ENCODE measurements at regions not wholly inside any gene's neighbourhood (a gene's known extent, or its start where the extent isn't known, plus 50 kb on each side); places are given as distances from the start of the nearest gene placed in this dataset.

DNA sequence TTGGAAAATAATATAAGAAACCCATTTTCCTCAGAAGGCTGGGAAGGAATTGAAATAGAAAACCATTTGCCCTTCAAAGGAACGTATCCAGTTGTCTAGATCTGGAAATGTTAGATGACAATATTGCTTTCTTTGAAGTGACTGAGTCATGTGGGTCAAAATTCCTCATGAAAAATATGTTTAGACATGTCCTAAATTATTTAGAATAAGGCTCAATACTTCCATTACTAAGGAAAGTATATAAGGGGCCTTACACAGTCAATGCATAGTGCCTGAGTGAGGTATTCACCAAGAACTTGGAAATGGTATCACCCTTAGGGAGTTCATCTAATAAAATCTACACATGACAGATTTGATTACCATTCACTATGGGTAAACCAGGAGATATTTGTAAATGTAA, 619.8 kb upstream of the KCNMB2 start:
- no peak overlapping the region for H3K4me3 ChIP-seq (ENCODE audit: low read length)
- no peak for TF ChIP-seq ZNF274 (IDR thresholded peaks at IDR 0.05; ENCODE audit: low read depth, low read length)

DNA sequence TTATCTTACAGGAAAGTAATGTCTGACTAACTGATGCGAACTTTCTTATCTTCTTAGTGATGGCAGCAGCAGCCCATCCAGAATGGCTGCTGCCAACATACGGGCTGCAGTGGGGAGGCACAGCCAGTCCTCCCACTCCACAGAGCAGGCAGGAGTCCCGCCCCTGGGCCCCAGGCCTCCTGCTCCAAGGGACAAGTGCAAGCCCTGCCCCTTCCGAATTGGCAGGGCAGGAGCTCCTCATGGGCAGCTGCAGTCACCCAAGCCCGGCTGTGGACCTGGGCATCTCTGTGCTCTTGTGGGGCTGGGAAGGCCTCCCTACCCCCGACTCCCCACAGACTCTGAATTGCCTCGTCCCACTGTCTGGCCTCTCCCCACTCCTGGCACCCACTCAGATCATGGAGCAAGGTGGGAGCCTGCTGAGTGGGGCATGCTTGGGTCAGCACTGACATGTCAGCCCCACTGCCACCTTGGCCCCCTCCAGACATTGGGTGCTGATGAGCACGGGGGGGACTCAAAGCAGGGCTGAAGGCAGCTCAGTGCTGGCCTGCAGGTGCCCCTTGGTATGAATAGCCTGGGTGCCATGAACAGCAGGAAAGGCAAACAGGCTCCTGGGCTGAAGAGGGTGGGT, 618.9 kb upstream of the KCNMB2 start:
- no peak overlapping the region for H3K4me3 ChIP-seq (ENCODE audit: low read length)
- TF ChIP-seq ZNF274 (IDR thresholded peaks at IDR 0.05; ENCODE audit: low read depth, low read length): no peak

DNA sequence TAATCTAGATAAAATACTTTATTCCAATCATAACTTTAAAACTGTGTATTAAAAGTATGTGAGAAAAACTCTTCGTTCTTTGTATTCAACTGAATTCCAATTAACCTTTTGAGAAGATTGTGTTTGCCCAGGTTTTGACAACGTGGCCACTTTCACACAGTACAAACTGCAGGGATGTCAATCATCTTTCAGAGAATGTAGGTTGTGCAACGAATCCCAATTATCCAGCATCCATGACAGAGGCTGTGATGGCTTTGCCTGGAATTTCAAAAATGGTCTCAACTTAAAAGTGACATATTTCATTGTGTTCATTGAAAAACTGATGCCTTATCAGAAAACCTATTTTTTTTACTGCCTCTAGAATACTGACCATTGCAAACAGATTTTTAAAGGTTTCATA, 615.1 kb upstream of the KCNMB2 start:
- H3K4me3 ChIP-seq (ENCODE audit: low read length): no peak overlapping the region
- TF ChIP-seq ZNF274 (IDR thresholded peaks at IDR 0.05; ENCODE audit: low read depth, low read length): no peak

DNA sequence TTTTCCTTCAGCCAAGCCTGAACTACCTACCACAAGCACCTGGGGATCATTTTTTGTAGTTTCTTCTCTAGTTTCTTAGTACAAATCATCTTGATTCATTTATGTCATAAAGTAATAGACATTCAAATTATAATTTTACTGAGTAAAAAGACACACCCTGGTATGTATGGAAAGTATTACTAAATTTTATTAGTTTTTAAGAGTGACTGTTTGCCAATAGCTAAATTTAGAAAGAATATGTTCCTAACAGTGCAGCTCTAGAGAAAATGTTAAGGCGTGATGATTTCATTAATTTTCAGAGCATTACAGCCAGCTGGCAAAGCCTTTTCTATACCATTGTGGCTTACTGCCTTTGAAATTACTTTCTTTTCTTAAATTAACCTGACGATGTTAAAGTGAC, 612.0 kb upstream of the KCNMB2 start:
- no peak overlapping the region for H3K4me3 ChIP-seq (ENCODE audit: low read length)
- TF ChIP-seq ZNF274 (IDR thresholded peaks at IDR 0.05; ENCODE audit: low read depth, low read length): no peak

DNA sequence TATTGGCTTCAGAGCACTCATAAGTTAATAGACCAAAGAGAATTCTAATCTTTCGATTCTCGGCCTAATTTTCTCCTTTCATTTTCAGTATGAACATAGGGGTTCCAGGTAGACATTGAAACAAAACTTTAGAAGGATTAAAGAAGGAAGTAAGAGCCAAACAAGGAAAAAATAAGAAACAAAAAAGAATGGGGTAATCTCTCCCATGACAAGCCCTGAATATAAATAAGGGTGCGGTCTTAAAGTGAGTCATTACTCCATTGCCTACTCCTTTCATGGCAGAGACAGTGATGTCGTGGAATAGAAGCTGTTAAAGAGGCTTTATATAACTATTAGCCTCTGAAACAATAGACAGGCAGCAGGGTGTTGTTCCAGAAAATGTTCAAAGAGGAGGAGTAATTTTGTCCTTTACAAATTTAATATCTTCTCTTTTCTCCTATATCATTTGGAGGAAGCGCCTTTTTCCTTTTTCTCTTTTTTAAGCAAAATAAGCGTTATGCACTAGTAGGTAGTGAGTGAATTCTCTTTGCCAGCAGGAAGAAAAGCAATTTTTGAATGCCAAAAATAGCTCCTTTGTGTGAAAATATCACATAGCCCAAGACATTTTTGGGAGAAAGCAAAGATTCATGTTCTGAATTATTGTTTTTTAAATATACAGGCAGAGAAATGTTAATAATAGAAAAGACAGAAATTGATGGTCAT, 607.9 kb upstream of the KCNMB2 start:
- TF ChIP-seq ZNF274 (IDR thresholded peaks at IDR 0.05; ENCODE audit: low read depth, low read length): no peak
- H3K4me3 ChIP-seq (ENCODE audit: low read length): no peak overlapping the region

DNA sequence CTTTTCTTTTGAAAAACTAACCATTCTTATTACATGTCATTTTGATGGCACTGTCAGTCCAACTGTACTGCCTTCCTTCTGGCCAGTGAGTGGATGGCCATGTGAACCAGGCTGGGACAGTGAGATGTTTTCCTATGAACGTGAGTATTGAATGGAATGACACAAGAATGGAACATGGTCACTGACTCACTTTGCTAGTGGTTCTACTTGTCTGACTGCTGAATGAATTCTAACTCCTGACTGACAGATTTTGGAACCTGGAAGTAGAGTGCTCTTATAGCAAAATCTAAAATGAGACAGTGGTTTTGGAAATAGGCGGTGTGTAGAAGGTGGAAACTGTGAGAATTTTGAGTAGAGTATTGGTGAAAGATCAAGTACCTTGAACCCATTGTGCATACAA, 606.9 kb upstream of the KCNMB2 start:
- TF ChIP-seq ZNF274 (IDR thresholded peaks at IDR 0.05; ENCODE audit: low read depth, low read length): no peak
- no peak overlapping the region for H3K4me3 ChIP-seq (ENCODE audit: low read length)

- TF ChIP-seq ZNF274 (IDR thresholded peaks at IDR 0.05; ENCODE audit: low read depth, low read length): no peak
These were observed 605.5 kb upstream of the KCNMB2 start for GRCh38 chr3:177930771-177931170.

DNA sequence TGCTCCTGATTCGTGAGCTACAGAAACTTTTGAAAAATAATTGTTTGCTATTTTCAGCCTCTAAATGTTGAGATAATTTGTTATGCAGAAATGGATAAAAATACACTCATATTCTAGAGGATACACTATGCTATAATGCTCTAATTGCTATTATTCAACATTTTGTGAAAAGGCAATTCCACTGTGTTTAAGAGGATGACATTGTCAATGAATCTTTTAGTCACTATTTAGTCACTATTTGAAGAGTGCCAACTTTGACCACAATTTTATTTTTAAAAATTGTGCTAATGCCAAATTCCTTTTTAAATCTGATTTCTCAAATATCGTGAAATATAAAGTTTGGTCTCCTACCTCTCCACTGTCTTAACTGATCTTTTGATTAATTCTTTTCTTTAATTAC, 604.9 kb upstream of the KCNMB2 start:
- TF ChIP-seq ZNF274 (IDR thresholded peaks at IDR 0.05; ENCODE audit: low read depth, low read length): no peak
- no peak overlapping the region for H3K4me3 ChIP-seq (ENCODE audit: low read length)

More at GRCh38 chr3:177930771-177931170, 605.5 kb upstream of the KCNMB2 start:
- no peak overlapping the region for H3K4me3 ChIP-seq (ENCODE audit: low read length)

DNA sequence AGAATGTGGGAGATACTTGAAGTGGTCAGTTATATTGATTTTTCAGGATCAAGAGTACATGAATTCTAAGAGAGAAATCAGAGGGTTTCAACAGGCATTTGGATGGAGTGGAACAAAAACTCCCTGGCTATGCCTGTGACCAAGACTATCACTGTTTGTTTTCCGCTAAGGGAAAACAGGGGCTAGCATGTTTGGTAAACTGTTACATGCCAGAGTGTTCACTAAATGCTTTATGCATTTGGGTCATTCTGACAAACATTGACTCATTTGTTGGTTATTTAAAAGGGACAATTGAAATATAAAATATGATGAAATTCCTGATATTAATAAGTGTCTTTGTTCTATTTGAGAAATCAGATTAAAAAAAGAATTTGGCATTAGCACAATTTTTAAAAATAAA, 603.9 kb upstream of the KCNMB2 start:
- no peak overlapping the region for H3K4me3 ChIP-seq (ENCODE audit: low read length)
- no peak for TF ChIP-seq ZNF274 (IDR thresholded peaks at IDR 0.05; ENCODE audit: low read depth, low read length)

- TF ChIP-seq ZNF274 (IDR thresholded peaks at IDR 0.05; ENCODE audit: low read depth, low read length): no peak
- no peak overlapping the region for H3K4me3 ChIP-seq (ENCODE audit: low read length)
These were observed 603.2 kb upstream of the KCNMB2 start for GRCh38 chr3:177932750-177933660.

GRCh38 chr3:177934001-177934891, 602.0 kb upstream of the KCNMB2 start:
- no peak overlapping the region for H3K4me3 ChIP-seq (ENCODE audit: low read length)
- TF ChIP-seq ZNF274 (IDR thresholded peaks at IDR 0.05; ENCODE audit: low read depth, low read length): no peak

DNA sequence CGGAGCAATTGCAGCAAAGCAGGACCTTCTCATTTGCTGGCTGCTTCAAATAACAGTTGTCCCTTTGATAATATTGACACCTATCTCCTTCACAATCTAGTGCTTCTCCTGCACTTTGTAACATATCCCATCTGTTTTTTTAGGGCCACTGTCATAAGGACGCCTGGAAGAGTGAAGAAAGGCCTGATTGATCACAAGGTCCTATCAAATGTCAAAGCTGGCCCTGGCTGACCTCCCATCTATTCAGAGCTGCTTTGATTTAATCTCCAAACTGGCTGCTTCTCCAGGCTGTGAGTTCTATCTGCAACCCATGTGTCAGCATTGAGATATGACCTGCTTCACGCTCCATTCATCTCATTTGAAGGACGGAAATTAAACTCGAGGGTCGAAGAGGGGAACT, 601.2 kb upstream of the KCNMB2 start:
- no peak for TF ChIP-seq ZNF274 (IDR thresholded peaks at IDR 0.05; ENCODE audit: low read depth, low read length)
- H3K4me3 ChIP-seq (ENCODE audit: low read length): no peak overlapping the region

DNA sequence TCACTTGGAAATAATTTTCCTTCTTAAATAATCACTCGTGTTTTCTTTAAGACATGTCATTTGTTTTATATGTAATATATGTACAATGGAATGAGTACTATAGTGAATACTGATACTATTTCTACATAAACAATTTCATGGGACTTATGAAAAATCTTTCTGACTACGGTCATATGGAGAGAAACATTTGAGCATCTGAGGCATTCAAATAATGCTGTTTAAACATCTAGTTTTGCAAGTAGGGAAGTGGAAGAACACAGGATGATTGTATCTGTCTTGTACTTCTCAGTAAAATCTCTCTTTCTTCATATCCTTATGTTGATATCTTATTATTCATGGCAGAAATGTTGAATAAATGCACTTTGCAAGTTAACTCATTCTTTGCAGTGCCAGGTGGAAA, 599.5 kb upstream of the KCNMB2 start:
- H3K4me3 ChIP-seq (ENCODE audit: low read length): no peak overlapping the region
- TF ChIP-seq ZNF274 (IDR thresholded peaks at IDR 0.05; ENCODE audit: low read depth, low read length): no peak

DNA sequence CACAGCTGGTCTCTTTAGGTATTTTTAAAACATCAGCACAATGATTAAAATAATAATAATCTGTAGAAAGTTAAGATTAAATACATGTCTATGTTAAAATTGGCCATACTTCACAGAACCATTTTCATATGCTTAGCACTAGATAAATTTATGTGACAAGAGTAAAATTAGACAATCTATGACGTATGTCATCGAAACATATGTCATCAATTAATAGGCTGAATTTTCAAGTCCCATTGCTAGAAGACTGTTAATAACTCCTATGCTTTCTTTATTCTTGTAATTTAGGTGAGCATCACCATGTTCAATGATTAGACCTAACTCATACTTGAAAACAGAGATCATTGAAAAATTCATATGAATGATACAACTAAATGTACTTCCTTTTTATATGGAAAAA, 593.3 kb upstream of the KCNMB2 start:
- no peak overlapping the region for H3K4me3 ChIP-seq (ENCODE audit: low read length)
- TF ChIP-seq ZNF274 (IDR thresholded peaks at IDR 0.05; ENCODE audit: low read depth, low read length): no peak

Measured in GM08714 (cell line).